LNCaP clone FGC (cell line): ENCODE measurements at regions not wholly inside any gene's neighbourhood (a gene's known extent, or its start where the extent isn't known, plus 50 kb on each side); places are given as distances from the start of the nearest gene placed in this dataset.

Experiments used
- DNase-seq: peaks from one replicate; pipeline ENCODE4 v3.0.0-alpha.2; 2011; ENCODE audit warnings: low read depth
- H3K4me3 ChIP-seq: 2 replicates; pipeline ENCODE4 v1.5.1; 2011; ENCODE audit warnings: mild to moderate bottlenecking, low read depth, low read length, control low read depth
- TF ChIP-seq, protein P1 (sequence below): IDR thresholded peaks from 2 replicates; pipeline ENCODE4 v1.5.1; 2012; ENCODE audit warnings: mild to moderate bottlenecking; ENCODE audit not compliant: control insufficient read depth, insufficient read depth; ENCODE audit errors: extremely low read depth

DNA sequence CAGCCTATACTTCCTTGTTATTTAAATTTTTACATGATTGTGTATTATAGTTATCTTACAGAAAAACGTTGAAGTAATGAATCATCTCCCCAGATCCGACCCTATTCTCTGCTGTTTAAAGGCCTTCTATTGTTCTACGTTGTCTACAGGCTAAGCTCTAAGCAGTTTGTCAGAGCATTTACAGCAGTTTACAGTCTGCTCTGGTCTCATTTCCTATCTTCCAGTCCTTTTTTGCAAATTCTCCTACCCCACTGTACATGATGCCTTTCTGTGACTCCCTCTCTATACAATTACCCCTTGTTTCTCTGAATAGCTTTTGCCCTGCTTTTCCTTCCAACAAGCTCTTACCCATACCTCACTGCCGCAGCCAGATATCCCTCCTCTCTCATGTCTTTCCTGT is 319.2 kb upstream of the FMN2 start:
- H3K4me3 ChIP-seq: no peak overlapping the region
- DNase-seq: no peak
- TF ChIP-seq, protein P1, sequence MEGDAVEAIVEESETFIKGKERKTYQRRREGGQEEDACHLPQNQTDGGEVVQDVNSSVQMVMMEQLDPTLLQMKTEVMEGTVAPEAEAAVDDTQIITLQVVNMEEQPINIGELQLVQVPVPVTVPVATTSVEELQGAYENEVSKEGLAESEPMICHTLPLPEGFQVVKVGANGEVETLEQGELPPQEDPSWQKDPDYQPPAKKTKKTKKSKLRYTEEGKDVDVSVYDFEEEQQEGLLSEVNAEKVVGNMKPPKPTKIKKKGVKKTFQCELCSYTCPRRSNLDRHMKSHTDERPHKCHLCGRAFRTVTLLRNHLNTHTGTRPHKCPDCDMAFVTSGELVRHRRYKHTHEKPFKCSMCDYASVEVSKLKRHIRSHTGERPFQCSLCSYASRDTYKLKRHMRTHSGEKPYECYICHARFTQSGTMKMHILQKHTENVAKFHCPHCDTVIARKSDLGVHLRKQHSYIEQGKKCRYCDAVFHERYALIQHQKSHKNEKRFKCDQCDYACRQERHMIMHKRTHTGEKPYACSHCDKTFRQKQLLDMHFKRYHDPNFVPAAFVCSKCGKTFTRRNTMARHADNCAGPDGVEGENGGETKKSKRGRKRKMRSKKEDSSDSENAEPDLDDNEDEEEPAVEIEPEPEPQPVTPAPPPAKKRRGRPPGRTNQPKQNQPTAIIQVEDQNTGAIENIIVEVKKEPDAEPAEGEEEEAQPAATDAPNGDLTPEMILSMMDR: no peak

DNA sequence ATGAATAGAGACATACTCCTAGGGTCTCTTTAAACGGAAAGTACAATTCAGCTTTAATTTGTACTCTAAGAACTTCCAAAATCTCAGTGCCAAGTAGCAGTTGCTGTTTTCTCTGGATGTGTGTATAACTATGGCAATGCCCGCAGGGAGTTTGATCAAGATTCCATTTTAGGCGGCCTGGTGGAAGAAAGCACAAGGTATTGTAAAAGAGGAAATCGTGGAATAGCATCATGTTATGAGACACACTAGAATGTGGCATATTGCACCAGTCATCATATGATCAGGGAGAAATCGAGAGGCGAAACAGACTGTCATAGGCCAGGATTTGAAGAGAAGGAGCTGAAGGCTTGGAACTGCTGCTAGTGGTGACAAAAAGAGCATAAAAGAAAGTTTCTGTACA is 316.2 kb upstream of the FMN2 start:
- no peak for DNase-seq
- TF ChIP-seq, protein P1: no peak
- no peak overlapping the region for H3K4me3 ChIP-seq

DNA sequence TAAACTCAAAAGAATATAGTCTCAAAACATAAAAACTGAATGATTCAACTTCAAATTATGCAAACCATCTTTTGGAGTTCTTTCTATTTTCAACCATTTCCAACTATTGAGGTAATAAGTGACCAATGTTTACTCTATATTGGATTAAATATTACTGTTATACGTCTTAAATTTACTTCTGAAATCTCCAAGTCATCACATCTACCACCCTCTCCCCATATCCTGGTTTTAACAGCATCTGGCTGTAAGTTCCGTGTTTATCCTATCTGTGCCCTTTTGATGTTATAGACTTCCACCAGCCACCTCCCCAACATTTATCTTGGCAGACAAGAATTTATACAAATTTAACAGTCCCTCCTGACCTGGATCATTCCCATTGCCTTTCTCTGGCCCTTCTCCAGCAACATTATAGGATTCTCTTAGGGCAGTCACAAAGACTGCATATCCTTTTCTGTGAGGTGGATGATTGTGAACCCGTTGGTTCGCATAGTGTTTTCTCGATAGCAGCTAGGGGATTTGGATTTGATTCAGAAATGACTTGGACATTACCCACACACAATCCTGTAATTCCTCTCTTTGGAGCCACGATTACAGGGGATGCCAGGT is 313.4 kb upstream of the FMN2 start:
- DNase-seq: peak; percentile 86
- TF ChIP-seq, protein P1: no peak
- no peak overlapping the region for H3K4me3 ChIP-seq

DNA sequence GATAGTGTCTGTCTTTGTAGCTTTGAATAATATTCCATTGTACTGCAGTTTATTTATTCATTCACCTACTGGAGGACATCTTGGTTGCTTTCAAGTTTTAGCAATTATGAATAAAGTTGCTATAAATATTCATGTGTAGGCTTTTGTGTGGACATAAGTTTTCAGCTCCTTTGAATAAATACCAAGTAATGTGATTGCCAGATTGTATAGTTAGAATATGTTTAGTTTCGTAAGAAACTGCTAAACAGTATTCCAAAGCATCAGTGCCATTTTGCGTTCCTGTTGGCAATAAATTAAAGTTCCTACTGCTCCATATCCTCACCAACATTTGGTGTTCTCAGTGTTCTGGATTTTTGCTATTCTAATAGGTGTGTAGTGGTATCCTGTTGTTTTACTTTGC is 311.7 kb upstream of the FMN2 start:
- DNase-seq: no peak
- no peak overlapping the region for H3K4me3 ChIP-seq
- TF ChIP-seq, protein P1: no peak

DNA sequence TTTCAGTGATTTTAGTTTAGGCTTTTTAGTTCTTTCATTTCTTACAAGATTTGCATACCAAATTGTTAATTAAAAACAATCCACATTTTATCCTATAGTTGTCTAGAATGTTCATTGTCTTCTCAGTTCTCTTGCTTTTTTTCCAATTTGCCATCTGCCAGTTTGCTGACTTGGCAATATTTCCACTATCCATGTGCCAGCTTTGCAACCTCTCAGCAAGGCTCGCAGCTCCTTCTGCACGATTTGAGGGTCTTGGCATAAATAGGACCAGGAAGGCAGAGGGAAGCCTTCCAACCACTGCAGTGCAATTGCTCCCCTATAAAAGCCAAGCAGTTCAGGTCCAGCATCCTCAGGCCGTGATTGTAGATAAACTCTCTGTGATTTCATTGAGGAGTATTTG is 306.8 kb upstream of the FMN2 start:
- TF ChIP-seq, protein P1: no peak
- no peak overlapping the region for H3K4me3 ChIP-seq
- no peak for DNase-seq

DNA sequence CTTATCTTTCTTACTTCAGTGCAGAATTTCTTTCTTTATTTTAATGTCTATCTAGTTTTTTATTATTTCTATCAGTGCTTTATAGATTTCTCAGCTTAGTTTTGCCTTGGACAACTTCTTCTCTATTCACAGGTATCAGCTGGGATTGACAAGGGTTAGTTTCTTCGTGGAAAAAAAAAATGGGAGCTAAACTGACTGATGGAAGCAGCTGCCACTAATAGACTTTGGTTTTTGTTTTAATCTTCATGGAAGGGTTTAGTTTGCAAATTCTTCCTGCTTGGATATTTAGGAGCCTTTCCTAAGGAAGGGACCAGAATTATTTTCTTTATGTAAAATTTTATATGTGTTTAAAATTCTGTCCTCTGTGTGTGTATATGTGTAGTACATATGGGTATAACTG is 306.1 kb upstream of the FMN2 start:
- no peak for DNase-seq
- no peak overlapping the region for H3K4me3 ChIP-seq
- TF ChIP-seq, protein P1: no peak

DNA sequence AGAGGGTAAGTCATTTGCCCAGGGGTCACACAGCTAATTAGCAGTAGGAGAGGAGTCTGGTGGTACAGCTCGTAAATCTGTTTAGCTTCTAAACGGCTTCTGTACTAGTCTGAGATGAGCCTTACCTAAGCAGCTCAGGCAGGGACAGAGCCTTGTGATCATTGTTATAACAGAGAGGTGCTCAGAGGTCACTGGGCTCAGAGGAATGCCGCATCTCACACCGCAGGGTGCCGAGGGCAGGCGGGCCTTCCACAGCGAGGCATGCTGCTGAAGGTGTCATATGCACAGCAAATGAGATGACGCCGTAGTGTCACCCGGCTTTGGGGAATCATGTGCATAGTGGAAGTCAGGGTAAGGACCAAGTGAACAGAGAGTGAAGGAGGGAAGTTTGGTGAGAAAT is 305.2 kb upstream of the FMN2 start:
- H3K4me3 ChIP-seq: no peak overlapping the region
- DNase-seq: no peak
- TF ChIP-seq, protein P1: no peak
